GM12872 (cell line): ENCODE measurements at regions not wholly inside any gene's neighbourhood (a gene's known extent, or its start where the extent isn't known, plus 50 kb on each side); places are given as distances from the start of the nearest gene placed in this dataset.

Experiments
- CTCF ChIP-seq: IDR thresholded peaks from 3 replicates; pipeline ENCODE4 v1.5.1; 2011; ENCODE audit warnings: low read depth, mild to moderate bottlenecking, low read length, moderate library complexity; ENCODE audit not compliant: insufficient read depth

- no peak for TF ChIP-seq CTCF
Measured at GRCh38 chr18:45493830-45494229, 121.4 kb upstream of the SLC14A2 start.

- TF ChIP-seq CTCF: no peak
Measured at GRCh38 chr18:45494811-45495210, 120.5 kb upstream of the SLC14A2 start.

DNA sequence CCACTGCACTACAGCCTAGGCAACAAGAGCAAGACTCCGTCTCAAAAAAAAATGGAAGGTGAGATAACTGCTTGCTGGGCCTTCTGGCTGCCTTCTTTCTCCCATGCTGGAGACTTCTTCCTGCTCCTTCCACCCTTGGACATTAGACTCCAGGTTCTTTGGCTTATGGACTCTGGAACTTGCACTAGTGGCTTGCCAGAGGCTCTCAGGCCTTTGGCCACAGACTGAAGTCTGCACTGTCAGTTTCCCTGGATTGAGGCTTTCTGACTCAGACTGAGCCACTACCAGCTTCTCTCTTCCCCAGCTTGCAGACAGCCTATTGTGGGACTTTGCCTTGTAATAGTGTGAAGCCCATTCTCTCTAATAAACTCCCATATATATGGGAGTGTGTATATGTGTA, 118.5 kb upstream of the SLC14A2 start:
- TF ChIP-seq CTCF: no peak

GRCh38 chr18:45497595-45498286, 117.5 kb upstream of the SLC14A2 start:
- no peak for TF ChIP-seq CTCF

DNA sequence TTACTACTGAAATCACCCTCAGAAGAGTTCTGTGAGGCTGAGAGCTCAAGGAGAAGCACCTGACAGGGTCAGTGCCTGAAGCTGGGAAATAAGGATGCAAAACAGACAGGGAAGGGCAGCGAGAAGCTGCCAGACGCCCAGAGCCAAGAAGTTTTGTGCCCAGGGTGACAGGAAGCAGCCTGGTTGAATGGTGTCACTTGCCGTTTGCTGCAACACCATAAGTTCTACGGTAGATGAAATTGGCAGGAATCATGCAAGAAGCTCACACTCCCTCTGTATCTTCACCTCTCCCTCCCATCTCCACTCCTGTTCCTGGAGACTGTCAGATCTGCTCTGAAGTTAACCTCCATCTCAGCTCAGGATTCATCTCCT, 117.0 kb upstream of the SLC14A2 start:
- TF ChIP-seq CTCF: no peak

GRCh38 chr18:45503990-45504389, 111.3 kb upstream of the SLC14A2 start:
- no peak for TF ChIP-seq CTCF

GRCh38 chr18:45505497-45506206, 109.6 kb upstream of the SLC14A2 start:
- no peak for TF ChIP-seq CTCF
